AG08396 (cell line): ENCODE measurements at regions not wholly inside any gene's neighbourhood (a gene's known extent, or its start where the extent isn't known, plus 50 kb on each side); places are given as distances from the start of the nearest gene placed in this dataset.

Experiments used
- DNase-seq: peaks from one replicate; pipeline ENCODE4 v3.0.0; 2012; ENCODE audit warnings: low spot score, mixed read lengths

- DNase-seq = no peak
These were observed 53.6 kb upstream of the DPT start for GRCh38 chr1:168782559-168783116.

GRCh38 chr1:168783458-168784210 is 54.6 kb upstream of the DPT start:
- DNase-seq = no peak

- no peak for DNase-seq
These were observed 57.7 kb upstream of the DPT start for GRCh38 chr1:168786476-168787330.

GRCh38 chr1:168788258-168788657 is 59.3 kb upstream of the DPT start:
- DNase-seq = no peak

GRCh38 chr1:168789501-168789900 is 60.5 kb upstream of the DPT start:
- no peak for DNase-seq

GRCh38 chr1:168792142-168792541 is 63.1 kb upstream of the DPT start:
- no peak for DNase-seq

- DNase-seq = no peak
These were observed 63.7 kb upstream of the DPT start for GRCh38 chr1:168792592-168793125.

- DNase-seq = no peak
These were observed 65.1 kb upstream of the DPT start for GRCh38 chr1:168794057-168794456.

GRCh38 chr1:168795681-168796080 is 66.7 kb upstream of the DPT start:
- no peak for DNase-seq

- DNase-seq = no peak
These were observed 71.1 kb upstream of the DPT start for GRCh38 chr1:168799927-168800605.

- DNase-seq = no peak
These were observed 72.2 kb upstream of the DPT start for GRCh38 chr1:168801032-168801745.

- no peak for DNase-seq
These were observed 75.0 kb upstream of the DPT start for GRCh38 chr1:168803806-168804510.

- no peak for DNase-seq
These were observed 77.9 kb upstream of the DPT start for GRCh38 chr1:168806952-168807351.

- DNase-seq = no peak
These were observed 82.2 kb upstream of the DPT start for GRCh38 chr1:168811176-168811575.

- no peak for DNase-seq
These were observed 90.7 kb upstream of the DPT start for GRCh38 chr1:168819668-168820067.

- no peak for DNase-seq
These were observed 92.4 kb upstream of the DPT start for GRCh38 chr1:168821434-168821833.

GRCh38 chr1:168822911-168823310 is 93.9 kb upstream of the DPT start:
- DNase-seq = no peak

GRCh38 chr1:168823988-168824387 is 95.0 kb upstream of the DPT start:
- no peak for DNase-seq

GRCh38 chr1:168824418-168825065 is 95.5 kb upstream of the DPT start:
- DNase-seq = no peak

- DNase-seq = no peak
These were observed 96.1 kb upstream of the DPT start for GRCh38 chr1:168825129-168825528.
